Middle frontal gyrus (tissue), 1 donor: ENCODE measurements at regions not wholly inside any gene's neighbourhood (a gene's known extent, or its start where the extent isn't known, plus 50 kb on each side); places are given as distances from the start of the nearest gene placed in this dataset.
"Not testable (repeated sequence)": the region's sequence is repeated elsewhere in the genome, so short reads cannot be mapped to it uniquely, and the experiment has no call there.

Source experiments
- DNase-seq: peaks from one replicate; pipeline ENCODE4 v3.0.0-alpha.2; 2015; ENCODE audit warnings: low spot score; ENCODE audit errors: extremely low spot score

GRCh38 chr1:229856009-229856650 lies 210.9 kb upstream of the GALNT2 start:
- no peak for DNase-seq

- DNase-seq, result no peak
Observed at GRCh38 chr1:229857585-229857984, 209.5 kb upstream of the GALNT2 start.

GRCh38 chr1:229859026-229859425 lies 208.0 kb upstream of the GALNT2 start:
- no peak for DNase-seq

- no peak for DNase-seq
Observed at GRCh38 chr1:229860926-229861325, 206.1 kb upstream of the GALNT2 start.

GRCh38 chr1:229862017-229862774 lies 204.8 kb upstream of the GALNT2 start:
- DNase-seq, result no peak

GRCh38 chr1:229863651-229864545 lies 203.1 kb upstream of the GALNT2 start:
- DNase-seq, result no peak

GRCh38 chr1:229864686-229865230 lies 202.3 kb upstream of the GALNT2 start:
- DNase-seq, result no peak

GRCh38 chr1:229865321-229865720 lies 201.7 kb upstream of the GALNT2 start:
- not testable (repeated sequence) for DNase-seq

GRCh38 chr1:229867726-229868125 lies 199.3 kb upstream of the GALNT2 start:
- no peak for DNase-seq

GRCh38 chr1:229869240-229869639 lies 197.8 kb upstream of the GALNT2 start:
- DNase-seq, result no peak

- DNase-seq, result no peak
Observed at GRCh38 chr1:229869687-229870086, 197.4 kb upstream of the GALNT2 start.

- DNase-seq, result no peak
Observed at GRCh38 chr1:229870381-229870780, 196.7 kb upstream of the GALNT2 start.

- DNase-seq, result no peak
Observed at GRCh38 chr1:229871078-229871676, 195.9 kb upstream of the GALNT2 start.

GRCh38 chr1:229874136-229874535 lies 192.9 kb upstream of the GALNT2 start:
- no peak for DNase-seq

GRCh38 chr1:229874609-229875008 lies 192.4 kb upstream of the GALNT2 start:
- DNase-seq, result no peak

- no peak for DNase-seq
Observed at GRCh38 chr1:229875086-229875485, 192.0 kb upstream of the GALNT2 start.

GRCh38 chr1:229879746-229880145 lies 187.3 kb upstream of the GALNT2 start:
- no peak for DNase-seq

- no peak for DNase-seq
Observed at GRCh38 chr1:229880271-229881170, 186.5 kb upstream of the GALNT2 start.

- no peak for DNase-seq
Observed at GRCh38 chr1:229882621-229883020, 184.4 kb upstream of the GALNT2 start.

- DNase-seq, result no peak
Observed at GRCh38 chr1:229883504-229884200, 183.4 kb upstream of the GALNT2 start.
